ENCODE measurements at regions not wholly inside any gene's neighbourhood (a gene's known extent, or its start where the extent isn't known, plus 50 kb on each side); places are given as distances from the start of the nearest gene placed in this dataset.
"Not testable (repeated sequence)": the region's sequence is repeated elsewhere in the genome, so short reads cannot be mapped to it uniquely, and the experiment has no call there.

- no peak for DNase-seq (ENCODE audit: low spot score)
Observed at GRCh38 chrX:131219271-131219670, 69.8 kb downstream of the IGSF1 start.

DNA sequence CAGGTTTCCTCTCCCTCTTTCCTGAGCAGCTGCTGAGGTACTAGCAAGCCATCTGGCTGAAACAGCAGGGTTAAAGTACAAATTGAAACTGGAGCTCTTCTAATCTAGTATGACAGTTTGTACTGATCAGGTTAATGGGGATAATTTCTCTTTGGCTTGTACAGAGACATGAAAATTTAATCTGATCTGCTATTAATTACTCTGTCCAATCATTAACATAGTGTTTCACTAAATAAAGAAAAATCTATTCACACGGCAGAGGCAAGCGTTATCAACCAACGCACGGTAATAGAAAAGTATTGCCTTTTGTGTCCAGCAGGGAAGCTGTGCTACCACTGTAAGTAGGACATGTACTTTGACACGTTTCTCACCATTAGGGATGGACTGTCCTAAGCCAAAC is 71.1 kb downstream of the IGSF1 start:
- DNase-seq (ENCODE audit: low spot score): peak; percentile 6

- no peak for DNase-seq (ENCODE audit: low spot score)
Observed at GRCh38 chrX:131216828-131217227, 72.3 kb downstream of the IGSF1 start.

DNA sequence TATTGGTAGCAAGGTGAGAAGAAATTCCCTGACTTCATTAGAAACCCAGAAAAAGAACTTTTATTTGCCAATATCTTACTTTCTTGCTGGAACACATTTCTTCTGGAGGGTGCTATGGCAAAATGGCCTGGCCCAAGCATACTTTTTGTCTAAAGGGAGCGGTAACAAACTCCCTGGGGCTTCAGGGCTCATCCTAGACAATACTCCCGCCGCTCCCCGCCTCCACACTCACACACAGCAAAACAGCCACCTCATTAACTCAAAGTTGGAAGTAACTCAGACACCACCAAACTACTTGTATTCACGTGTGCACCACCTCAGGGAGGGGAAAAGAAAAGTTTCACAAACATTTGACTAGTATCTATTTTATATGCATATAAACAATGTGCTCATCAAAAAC is 75.7 kb downstream of the IGSF1 start:
- no peak for DNase-seq (ENCODE audit: low spot score)

GRCh38 chrX:131202766-131203165 is 86.3 kb downstream of the IGSF1 start:
- DNase-seq (ENCODE audit: low spot score): no peak

- DNase-seq (ENCODE audit: low spot score): no peak
Observed at GRCh38 chrX:131201986-131202385, 87.1 kb downstream of the IGSF1 start.

GRCh38 chrX:131199091-131199490 is 90.0 kb downstream of the IGSF1 start:
- DNase-seq (ENCODE audit: low spot score): no peak

DNA sequence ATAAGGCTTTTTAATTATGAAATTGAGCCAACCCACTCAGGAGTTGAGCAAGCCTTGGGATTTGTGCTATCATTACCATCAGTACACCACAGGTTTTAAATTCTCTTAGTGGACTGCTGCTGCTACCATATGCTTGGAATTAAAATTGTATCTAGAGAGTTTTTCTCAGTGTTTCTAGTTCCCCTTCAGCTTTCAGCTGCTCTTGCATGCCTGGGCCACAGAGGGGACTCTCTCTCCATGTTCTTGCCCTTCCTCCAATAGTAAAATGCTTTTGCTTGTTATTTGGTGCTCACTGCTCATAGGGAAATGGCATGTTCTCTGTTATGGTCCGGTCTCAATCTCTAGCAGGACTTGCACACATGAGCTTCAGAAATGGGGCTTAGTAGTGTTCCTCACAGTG is 101.9 kb downstream of the IGSF1 start:
- no peak for DNase-seq (ENCODE audit: low spot score)

DNA sequence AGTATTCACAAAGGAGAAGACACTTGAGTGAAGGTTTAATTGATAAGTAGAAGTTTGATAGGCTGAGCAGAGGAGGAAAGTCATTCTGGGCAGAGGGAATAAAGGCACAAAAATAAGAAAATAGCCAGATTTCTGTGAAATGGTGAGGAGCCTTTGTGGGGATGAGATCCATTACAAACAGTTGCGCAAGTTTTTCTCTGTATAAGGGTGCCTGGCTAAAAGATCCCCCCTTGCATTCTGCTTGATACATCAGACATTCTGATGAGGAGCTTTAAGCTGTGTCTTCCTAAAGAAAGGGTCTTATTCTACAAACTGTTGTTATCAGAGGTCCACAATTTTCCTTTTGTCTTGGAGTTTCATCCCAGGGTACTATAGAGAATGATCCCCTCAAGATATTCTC is 112.0 kb downstream of the ARHGAP36 start:
- DNase-seq (ENCODE audit: low spot score): no peak

GRCh38 chrX:131163645-131164044 is 105.5 kb downstream of the ARHGAP36 start:
- not testable (repeated sequence) for DNase-seq (ENCODE audit: low spot score)

DNA sequence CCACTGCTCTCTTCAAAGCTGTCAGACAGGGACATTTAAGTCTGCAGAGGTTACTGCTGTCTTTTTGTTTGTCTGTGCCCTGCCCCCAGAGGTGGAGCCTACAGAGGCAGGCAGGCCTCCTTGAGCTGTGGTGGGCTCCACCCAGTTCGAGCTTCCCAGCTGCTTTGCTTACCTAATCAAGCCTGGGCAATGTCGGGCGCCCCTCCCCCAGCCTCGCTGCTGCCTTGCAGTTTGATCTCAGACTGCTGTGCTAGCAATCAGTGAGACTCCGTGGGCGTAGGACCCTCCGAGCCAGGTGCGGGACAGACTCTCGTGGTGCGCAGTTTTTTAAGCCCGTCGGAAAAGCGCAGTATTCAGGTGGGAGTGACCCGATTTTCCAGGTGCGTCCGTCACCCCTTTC is 99.5 kb downstream of the ARHGAP36 start:
- DNase-seq (ENCODE audit: low spot score): not testable (repeated sequence)

- DNase-seq (ENCODE audit: low spot score): no peak
Observed at GRCh38 chrX:131146702-131147101, 88.6 kb downstream of the ARHGAP36 start.
